Peyer's patch (tissue), 4 donors: ENCODE measurements at regions not wholly inside any gene's neighbourhood (a gene's known extent, or its start where the extent isn't known, plus 50 kb on each side); places are given as distances from the start of the nearest gene placed in this dataset.

Experiments used
- DNase-seq, 3 donors: peaks; one replicate each; pipeline ENCODE4 v3.0.0-alpha.2; 2017 to 2019
- H3K27ac ChIP-seq, 4 donors: fragments of 200-600 bp; sonication (generic); one replicate each; pipeline ENCODE4 v1.5.1; 2016 to 2019
- H3K27me3 ChIP-seq, 2 donors: fragments of 200-600 bp; sonication (generic); one replicate each; pipeline ENCODE4 v1.5.1; 2019
- H3K36me3 ChIP-seq, 3 donors: fragments of 200-600 bp; sonication (generic); one replicate each; pipeline ENCODE4 v1.5.1; 2016 to 2019
- H3K4me1 ChIP-seq, 4 donors: fragments of 200-600 bp; sonication (generic); one replicate each; pipeline ENCODE4 v1.5.1; 2016 to 2019
- H3K4me3 ChIP-seq, 4 donors: fragments of 200-600 bp; sonication (generic); 1 replicate in 3 of 4; 2 replicates in 1 of 4; pipeline ENCODE4 v1.5.1; 2016 to 2019; ENCODE audit warnings: mild to moderate bottlenecking in 1 of 4
- H3K9me3 ChIP-seq, 4 donors: fragments of 200-600 bp; sonication (generic); one replicate each; pipeline ENCODE4 v1.5.1; 2016 to 2019; ENCODE audit warnings: mild to moderate bottlenecking in 1 of 4
- CTCF ChIP-seq, 6 experiments: fragments of 450-650 bp in 4 of 6; fragments of 200-600 bp in 2 of 6; sonication (generic) in 1 of 6; IDR thresholded peaks; one replicate each; pipeline ENCODE4 v1.5.1; 2017 to 2019; ENCODE audit warnings: antibody characterized with exemption in 6 of 6, mild to moderate bottlenecking in 3 of 6, moderate library complexity in 1 of 6
- POLR2A ChIP-seq, 2 donors: fragments of 450-650 bp; IDR thresholded peaks; one replicate each; pipeline ENCODE4 v1.5.1; 2017; ENCODE audit warnings: antibody characterized with exemption in 2 of 2, mild to moderate bottlenecking in 2 of 2, moderate library complexity in 2 of 2

GRCh38 chr16:51971184-51971583 is 575.8 kb downstream of the TOX3 start:
- Histone ChIP-seq H3K4me1 (no peaks in the 10 kb centered on the region), H3K36me3 (no peaks in the 10 kb centered on the region), H3K27me3 (no peaks in the 10 kb centered on the region), H3K9me3 (no peaks in the 10 kb centered on the region), H3K27ac (no peak overlapping the region), H3K4me3 (no peak overlapping the region)
- no peak for TF ChIP-seq POLR2A (IDR thresholded peaks at IDR 0.05)
- peak in 1 of 6 experiments; percentile 11 for TF ChIP-seq CTCF (IDR thresholded peaks at IDR 0.05)
- DNase-seq, result no peak

GRCh38 chr16:51968749-51969148 is 578.2 kb downstream of the TOX3 start:
- Histone ChIP-seq H3K4me3 (no peak overlapping the region), H3K4me1 (no peaks in the 10 kb centered on the region), H3K9me3 (no peaks in the 10 kb centered on the region), H3K27ac (peak overlapping the region in 2 of 4 donors; percentile 38 to 50), H3K36me3 (no peaks in the 10 kb centered on the region), H3K27me3 (no peaks in the 10 kb centered on the region)
- DNase-seq, result no peak
- no peak for TF ChIP-seq POLR2A (IDR thresholded peaks at IDR 0.05)
- no peak for TF ChIP-seq CTCF (IDR thresholded peaks at IDR 0.05)

- H3K9me3 ChIP-seq, result no peaks in the 10 kb centered on the region
- no peaks in the 10 kb centered on the region for H3K4me1 ChIP-seq
- TF ChIP-seq POLR2A (IDR thresholded peaks at IDR 0.05) (no peak), CTCF (IDR thresholded peaks at IDR 0.05) (no peak)
- H3K36me3 ChIP-seq, result no peaks in the 10 kb centered on the region
- H3K4me3 ChIP-seq, result no peak overlapping the region
- H3K27ac ChIP-seq, result no peak overlapping the region
- no peaks in the 10 kb centered on the region for H3K27me3 ChIP-seq
- DNase-seq, result no peak
Measured at GRCh38 chr16:51967646-51968045, 579.3 kb downstream of the TOX3 start.

GRCh38 chr16:51960931-51961330 is 586.0 kb downstream of the TOX3 start:
- DNase-seq, result no peak
- Histone ChIP-seq H3K36me3 (no peaks in the 10 kb centered on the region), H3K9me3 (no peaks in the 10 kb centered on the region), H3K27ac (no peak overlapping the region), H3K4me1 (no peaks in the 10 kb centered on the region), H3K27me3 (no peaks in the 10 kb centered on the region), H3K4me3 (no peak overlapping the region)
- TF ChIP-seq POLR2A (IDR thresholded peaks at IDR 0.05) (no peak), CTCF (IDR thresholded peaks at IDR 0.05) (no peak)

GRCh38 chr16:51953286-51953985 is 593.5 kb downstream of the TOX3 start:
- TF ChIP-seq CTCF (IDR thresholded peaks at IDR 0.05) (no peak), POLR2A (IDR thresholded peaks at IDR 0.05) (no peak)
- no peak overlapping the region for H3K4me3 ChIP-seq

GRCh38 chr16:51952500-51952899 is 594.4 kb downstream of the TOX3 start:
- Histone ChIP-seq H3K36me3 (no peaks in the 10 kb centered on the region), H3K4me3 (no peak overlapping the region), H3K27me3 (no peaks in the 10 kb centered on the region), H3K4me1 (no peaks in the 10 kb centered on the region), H3K9me3 (no peaks in the 10 kb centered on the region), H3K27ac (no peak overlapping the region)
- no peak for DNase-seq
- TF ChIP-seq CTCF (IDR thresholded peaks at IDR 0.05) (no peak), POLR2A (IDR thresholded peaks at IDR 0.05) (no peak)

More at GRCh38 chr16:51953286-51953985, 593.5 kb downstream of the TOX3 start:
- Histone ChIP-seq H3K4me1 (no peaks in the 10 kb centered on the region), H3K27me3 (no peaks in the 10 kb centered on the region), H3K9me3 (no peaks in the 10 kb centered on the region), H3K36me3 (no peaks in the 10 kb centered on the region), H3K27ac (no peak overlapping the region)
- DNase-seq, result no peak
